SK-N-SH treated with all-trans-retinoic acid at 6 μM for 48 hours (cell line): ENCODE measurements at regions not wholly inside any gene's neighbourhood (a gene's known extent, or its start where the extent isn't known, plus 50 kb on each side); places are given as distances from the start of the nearest gene placed in this dataset.

Source experiments
- ATAC-seq: fragments of 200-7000 bp; cut with Tn5 transposase; 3 replicates; pipeline ENCODE4 v1.9.1; 2020; ENCODE audit warnings: mild to moderate bottlenecking, moderate library complexity
- ARNTL ChIP-seq: fragments of 450-650 bp; formaldehyde crosslinking; IDR thresholded peaks from 2 replicates; pipeline ENCODE4 v1.5.0; 2020; ENCODE audit warnings: low read depth, mild to moderate bottlenecking, moderate library complexity, borderline replicate concordance
- BACH2 ChIP-seq: fragments of 250-450 bp; sonication (Bioruptor Pico); IDR thresholded peaks from 2 replicates; pipeline ENCODE4 v1.9.0; 2021; ENCODE audit warnings: mild to moderate bottlenecking, borderline replicate concordance
- CREB5 ChIP-seq: fragments of 250-450 bp; sonication (Bioruptor Pico); IDR thresholded peaks from 2 replicates; pipeline ENCODE4 v1.5.1; 2020; ENCODE audit warnings: low read depth, mild to moderate bottlenecking, moderate library complexity
- CSDC2 ChIP-seq: fragments of 250-450 bp; sonication (Bioruptor Pico); IDR thresholded peaks from 2 replicates; pipeline ENCODE4 v1.5.0; 2020; ENCODE audit warnings: mild to moderate bottlenecking, moderate library complexity
- CSRNP3 ChIP-seq: fragments of 250-450 bp; sonication (Bioruptor Pico); IDR thresholded peaks from 2 replicates; pipeline ENCODE4 v1.5.1; 2021; ENCODE audit warnings: mild to moderate bottlenecking, moderate library complexity
- ESRRG ChIP-seq: fragments of 250-450 bp; sonication (Bioruptor Pico); IDR thresholded peaks from 2 replicates; pipeline ENCODE4 v1.6.1; 2021; ENCODE audit warnings: mild to moderate bottlenecking
- GLIS3 ChIP-seq: fragments of 250-450 bp; sonication (Bioruptor Pico); IDR thresholded peaks from 2 replicates; pipeline ENCODE4 v1.5.0; 2020; ENCODE audit warnings: mild to moderate bottlenecking, moderate library complexity
- ISL1 ChIP-seq: fragments of 250-450 bp; sonication (Bioruptor Pico); IDR thresholded peaks from 2 replicates; pipeline ENCODE4 v2.1.2; 2022; ENCODE audit warnings: mild to moderate bottlenecking, moderate library complexity
- OSR1 ChIP-seq: fragments of 250-450 bp; sonication (Bioruptor Pico); IDR thresholded peaks from 2 replicates; pipeline ENCODE4 v1.8.0; 2022; ENCODE audit warnings: moderate library complexity, mild to moderate bottlenecking, inconsistent platforms
- PATZ1 ChIP-seq: fragments of 250-450 bp; sonication (Bioruptor Pico); IDR thresholded peaks from 2 replicates; pipeline ENCODE4 v1.8.0; 2020; ENCODE audit warnings: mild to moderate bottlenecking, moderate library complexity, borderline replicate concordance
- SNAI2 ChIP-seq: fragments of 250-450 bp; sonication (Bioruptor Pico); IDR thresholded peaks from 2 replicates; pipeline ENCODE4 v1.5.0; 2020; ENCODE audit warnings: mild to moderate bottlenecking, moderate library complexity
- TCF4 ChIP-seq: fragments of 250-450 bp; sonication (Bioruptor Pico); IDR thresholded peaks from 2 replicates; pipeline ENCODE4 v1.8.0; 2021; ENCODE audit warnings: mild to moderate bottlenecking, moderate library complexity, borderline replicate concordance
- TOX ChIP-seq: fragments of 250-450 bp; sonication (Bioruptor Pico); IDR thresholded peaks from 2 replicates; pipeline ENCODE4 v1.8.0; 2021; ENCODE audit warnings: mild to moderate bottlenecking, moderate library complexity, borderline replicate concordance
- ZC3H10 ChIP-seq: fragments of 250-450 bp; sonication (Bioruptor Pico); IDR thresholded peaks from 2 replicates; pipeline ENCODE4 v1.5.1; 2021; ENCODE audit warnings: mild to moderate bottlenecking, moderate library complexity
- ZFP3 ChIP-seq: fragments of 250-450 bp; sonication (Bioruptor Pico); IDR thresholded peaks from 2 replicates; pipeline ENCODE4 v1.5.0; 2020; ENCODE audit warnings: mild to moderate bottlenecking, moderate library complexity
- ZFP30 ChIP-seq: fragments of 450-650 bp; formaldehyde crosslinking; IDR thresholded peaks from 2 replicates; pipeline ENCODE4 v1.5.0; 2022; ENCODE audit warnings: mild to moderate bottlenecking, moderate library complexity
- ZNF565 ChIP-seq: fragments of 450-650 bp; formaldehyde crosslinking; conservative IDR thresholded peaks from 2 replicates; pipeline ENCODE4 v1.5.0; 2020; ENCODE audit warnings: low read depth, mild to moderate bottlenecking, moderate library complexity
- ZNF70 ChIP-seq: fragments of 450-650 bp; formaldehyde crosslinking; IDR thresholded peaks from 2 replicates; pipeline ENCODE4 v1.5.0; 2020; ENCODE audit warnings: mild to moderate bottlenecking, moderate library complexity
- ZNF8 ChIP-seq: fragments of 450-650 bp; formaldehyde crosslinking; IDR thresholded peaks from 2 replicates; pipeline ENCODE4 v1.5.0; 2020; ENCODE audit warnings: mild to moderate bottlenecking, moderate library complexity

GRCh38 chr4:78667325-78667724 is 108.8 kb upstream of the BMP2K start:
- TF ChIP-seq ISL1 (peak; percentile 46), BACH2 (no peak)
- TF ChIP-seq, all 23 proteins: peak for 1
- ATAC-seq: peak; percentile 58; the same call in 2 of the 3 replicates

- TF ChIP-seq ZNF8 (CRISPR knock-in tag) (no peak), ISL1 (no peak), ZNF565 (CRISPR knock-in tag) (no peak), OSR1 (CRISPR knock-in tag) (no peak)
- ATAC-seq: peak; percentile 42; the same call in 2 of the 3 replicates
Measured at GRCh38 chr4:78667764-78668163, 108.4 kb upstream of the BMP2K start.

GRCh38 chr4:78669453-78669852 is 106.7 kb upstream of the BMP2K start:
- no peak for TF ChIP-seq SNAI2
- TF ChIP-seq GLIS3 (CRISPR knock-in tag): no peak
- no peak for TF ChIP-seq ZFP30
- no peak for TF ChIP-seq ZFP3 (CRISPR knock-in tag)
- TF ChIP-seq ZNF8 (CRISPR knock-in tag): no peak
- TF ChIP-seq ZNF70 (CRISPR knock-in tag): no peak
- TF ChIP-seq ZC3H10 (CRISPR knock-in tag): no peak
- no peak for TF ChIP-seq CSDC2
- TF ChIP-seq PATZ1 (CRISPR knock-in tag): no peak
- no peak for TF ChIP-seq TOX (CRISPR knock-in tag)
- no peak for TF ChIP-seq CREB5 (CRISPR knock-in tag)
- TF ChIP-seq ESRRG: no peak
- ATAC-seq: no peak

GRCh38 chr4:78671903-78672815 is 104.0 kb upstream of the BMP2K start:
- peak; percentile 36 for ATAC-seq
- TF ChIP-seq SNAI2: no peak
- no peak for TF ChIP-seq OSR1 (CRISPR knock-in tag)
- no peak for TF ChIP-seq ZFP3 (CRISPR knock-in tag)

- ATAC-seq: peak; percentile 31; the same call in 1 of the 3 replicates
- no peak for TF ChIP-seq CSRNP3
- TF ChIP-seq ZNF70 (CRISPR knock-in tag): no peak
- no peak for TF ChIP-seq ARNTL (CRISPR knock-in tag)
- no peak for TF ChIP-seq CREB5 (CRISPR knock-in tag)
- no peak for TF ChIP-seq BACH2
Measured at GRCh38 chr4:78673337-78673736, 102.8 kb upstream of the BMP2K start.

GRCh38 chr4:78675325-78675724 is 100.8 kb upstream of the BMP2K start:
- TF ChIP-seq ZNF8 (CRISPR knock-in tag) (peak; percentile 81), ZFP3 (CRISPR knock-in tag) (no peak), TOX (CRISPR knock-in tag) (no peak), CSRNP3 (no peak), CSDC2 (no peak), ZC3H10 (CRISPR knock-in tag) (no peak), SNAI2 (no peak), ISL1 (no peak), TCF4 (CRISPR knock-in tag) (no peak)

More at GRCh38 chr4:78675325-78675724, 100.8 kb upstream of the BMP2K start:
- ATAC-seq: no peak
